ENCODE measurements at regions not wholly inside any gene's neighbourhood (a gene's known extent, or its start where the extent isn't known, plus 50 kb on each side); places are given as distances from the start of the nearest gene placed in this dataset.

DNA sequence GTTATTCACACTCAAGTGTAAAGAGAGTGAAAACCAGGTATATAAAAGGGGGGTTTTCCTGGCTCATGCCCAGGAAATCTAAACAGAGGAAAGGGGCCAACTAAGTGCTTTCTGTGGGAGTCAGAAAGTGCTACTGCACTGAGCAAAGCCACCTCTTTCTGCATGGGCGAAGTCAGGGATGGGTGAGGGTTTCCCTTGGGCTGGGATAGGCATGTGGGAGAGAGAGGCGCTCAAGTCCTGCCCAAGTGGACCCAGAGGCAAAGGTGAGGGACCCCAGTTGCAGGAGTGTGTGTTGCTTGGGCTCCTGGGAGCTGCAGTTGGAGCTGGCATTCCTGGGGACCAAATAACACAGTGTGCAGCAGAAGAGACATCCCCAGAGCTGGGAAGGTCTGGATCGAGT is 65.9 kb downstream of the PRR15 start:
- no peak overlapping the region for H3K27ac ChIP-seq (ENCODE audit: insufficient read depth, low read length)
- DNase-seq: no peak
- H3K36me3 ChIP-seq (ENCODE audit: control insufficient read depth, insufficient read depth, low read length): no peaks in the 10 kb centered on the region
- H3K4me3 ChIP-seq (ENCODE audit: insufficient read depth, low read depth, low read length): no peak overlapping the region
- no peaks in the 10 kb centered on the region for H3K9me1 ChIP-seq (ENCODE audit: insufficient read depth, low read length)
- H3K4me1 ChIP-seq (ENCODE audit: control insufficient read depth, insufficient read depth, low read length): no peaks in the 10 kb centered on the region
- no TSS peak for BruUV-seq (replicated peaks)
- no peaks in the 10 kb centered on the region; the same call in 1 of the 2 replicates for H3K27me3 ChIP-seq (ENCODE audit: control insufficient read depth, insufficient read depth, low read length)
- H3K23ac ChIP-seq (ENCODE audit: low read depth, low read length): no peak overlapping the region
- 43% methylated on average over 1 of the region's 3 CpGs; no CpG with 5 or more reads in 1 of the 2 experiments for WGBS, 2 experiments (ENCODE audit: extremely low coverage in 2 of 2, insufficient read length in 1 of 2)
- no peak overlapping the region for H3K4ac ChIP-seq (ENCODE audit: low read depth, low read length)
- in situ Hi-C loops (cut with MboI; ENCODE audit: low sequenced_read_pairs) (no loop called here), intact Hi-C loops (cut with micrococcal nuclease) (no loop called here), dilution Hi-C loops (cut with HindIII; ENCODE audit: low sequenced_read_pairs, unreplicated experiment) (no loop called here)
- no peak overlapping the region for H4K8ac ChIP-seq (ENCODE audit: low read depth in 2 of 2, low read length in 2 of 2)
- H3K79me1 ChIP-seq (ENCODE audit: low read depth in 1 of 2, low read length in 2 of 2): no peaks in the 10 kb centered on the region
- ChIA-PET CTCF (no interaction called here), POLR2A (ENCODE audit: unreplicated experiment) (no interaction called here)
- no peaks in the 10 kb centered on the region for H3K9me3 ChIP-seq (ENCODE audit: control insufficient read depth, insufficient read depth, low read length)
- TF ChIP-seq NFE2L2 (IDR thresholded peaks at IDR 0.05; ENCODE audit: low read depth, low read length) (no peak), RCOR1 (IDR thresholded peaks at IDR 0.05; ENCODE audit: insufficient replicate concordance, low read length) (no peak), POLR2A (IDR thresholded peaks at IDR 0.05; ENCODE audit: low read depth, low read length) (no peak), CTCF (conservative IDR thresholded peaks at IDR 0.05; ENCODE audit: low read depth, low read length) (no peak), MXI1 (IDR thresholded peaks at IDR 0.05; ENCODE audit: borderline replicate concordance, low read depth, low read length) (no peak), MAFK (IDR thresholded peaks at IDR 0.05; ENCODE audit: low read depth, low read length) (no peak), ELK1 (IDR thresholded peaks at IDR 0.05; ENCODE audit: borderline replicate concordance, low read depth, low read length) (no peak), BHLHE40 (IDR thresholded peaks at IDR 0.05; ENCODE audit: low read depth, low read length) (no peak), RAD21 (IDR thresholded peaks at IDR 0.05; ENCODE audit: low read length) (no peak), USF2 (IDR thresholded peaks at IDR 0.05; ENCODE audit: low read depth, low read length) (no peak), CHD1 (IDR thresholded peaks at IDR 0.05; ENCODE audit: low read depth, low read length) (no peak)
- H3K14ac ChIP-seq (replicated peaks; ENCODE audit: low read depth, low read length): no peak overlapping the region
- no peak overlapping the region for H3K9ac ChIP-seq (ENCODE audit: low read depth, low read length)
- H2BK5ac ChIP-seq (ENCODE audit: low read depth, low read length, poor library complexity, severe bottlenecking): no peak overlapping the region
- no peak overlapping the region for H3K56ac ChIP-seq (ENCODE audit: extremely low read depth, insufficient read depth, low read length)
- ATAC-seq (ENCODE audit: low read depth): no peak
- no peak overlapping the region for H2BK120ac ChIP-seq (ENCODE audit: low read depth, low read length)
- no peak overlapping the region for H3K4me2 ChIP-seq (ENCODE audit: low read depth, low read length)
- no peak overlapping the region for H2AK5ac ChIP-seq (ENCODE audit: low read depth, low read length)
- no peak overlapping the region for H2AFZ ChIP-seq (replicated peaks; ENCODE audit: low read length, poor library complexity)
- no peak overlapping the region for H2BK20ac ChIP-seq (ENCODE audit: low read depth, low read length)
- H4K20me1 ChIP-seq (ENCODE audit: insufficient read depth, low read length): no peaks in the 10 kb centered on the region
- no peak overlapping the region for H4K5ac ChIP-seq (ENCODE audit: low read depth, low read length)
- H2BK15ac ChIP-seq (ENCODE audit: low read depth, low read length): no peak overlapping the region
- H2AK9ac ChIP-seq (replicated peaks; ENCODE audit: low read depth, low read length, poor library complexity): no peak overlapping the region
- H3K18ac ChIP-seq (ENCODE audit: low read depth, low read length): no peak overlapping the region
- H4K91ac ChIP-seq (ENCODE audit: insufficient read depth, low read depth, low read length): no peak overlapping the region
